GM18507 (cell line): ENCODE measurements at regions not wholly inside any gene's neighbourhood (a gene's known extent, or its start where the extent isn't known, plus 50 kb on each side); places are given as distances from the start of the nearest gene placed in this dataset.
A peak's percentile ranks its signal among the peaks of the same experiment; 100 is the strongest.

ENCODE experiments used
- DNase-seq: peaks from one replicate; pipeline ENCODE4 v3.0.0; 2011; ENCODE audit warnings: low read depth; ENCODE audit not compliant: insufficient read length; ENCODE audit errors: extremely low spot score
- FAIRE-seq: peaks from 2 replicates; lab custom pipeline; 2011; peaks lifted over from hg19 to GRCh38; lab: Jason Lieb, UNC

DNA sequence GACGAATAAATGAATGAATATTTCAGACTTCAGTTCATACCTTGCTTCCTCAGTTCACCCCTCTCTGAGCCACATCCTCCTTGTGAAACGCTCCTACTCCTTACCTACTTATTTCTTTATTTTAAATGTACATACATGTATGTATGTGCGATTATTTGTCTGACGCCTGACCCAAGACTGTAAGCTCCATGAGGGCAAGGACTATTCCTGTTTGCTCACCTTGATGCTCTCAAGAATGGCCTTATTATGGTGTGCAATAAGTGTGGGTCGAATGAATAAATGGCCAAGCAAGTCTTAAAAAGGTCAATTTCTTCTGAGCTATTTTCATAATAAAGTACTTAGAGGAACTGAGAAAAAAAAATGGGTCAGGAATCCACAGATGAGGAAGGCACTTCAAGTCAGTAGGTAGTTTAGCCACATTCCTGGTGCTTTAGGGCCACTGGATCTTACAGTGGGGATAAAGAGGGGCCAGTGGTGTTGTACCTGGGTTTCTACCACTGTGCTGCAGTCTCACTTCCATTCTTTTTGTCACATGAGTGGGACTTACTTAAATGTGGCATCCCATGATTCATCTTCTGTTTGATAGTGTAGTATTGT, 74.7 kb downstream of the SDC1 start:
- no peak for DNase-seq
- no peak for FAIRE-seq

DNA sequence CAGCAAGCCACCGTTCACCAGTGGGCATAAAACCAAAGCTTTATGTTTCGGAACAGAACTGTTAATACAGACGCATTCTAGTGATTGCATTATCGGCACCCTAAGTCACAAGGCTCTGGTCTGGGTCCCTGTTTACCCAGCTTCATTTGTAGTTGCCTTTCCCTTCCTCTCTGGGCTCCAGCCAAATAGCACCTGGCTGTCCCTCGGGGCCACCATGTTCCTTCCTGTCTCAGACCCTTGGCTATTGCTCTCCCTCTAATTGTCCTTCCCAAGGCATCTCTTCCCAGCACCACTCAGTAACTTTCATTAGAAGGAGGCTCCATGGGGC, 75.3 kb downstream of the SDC1 start:
- FAIRE-seq (no peak), DNase-seq (no peak)

DNA sequence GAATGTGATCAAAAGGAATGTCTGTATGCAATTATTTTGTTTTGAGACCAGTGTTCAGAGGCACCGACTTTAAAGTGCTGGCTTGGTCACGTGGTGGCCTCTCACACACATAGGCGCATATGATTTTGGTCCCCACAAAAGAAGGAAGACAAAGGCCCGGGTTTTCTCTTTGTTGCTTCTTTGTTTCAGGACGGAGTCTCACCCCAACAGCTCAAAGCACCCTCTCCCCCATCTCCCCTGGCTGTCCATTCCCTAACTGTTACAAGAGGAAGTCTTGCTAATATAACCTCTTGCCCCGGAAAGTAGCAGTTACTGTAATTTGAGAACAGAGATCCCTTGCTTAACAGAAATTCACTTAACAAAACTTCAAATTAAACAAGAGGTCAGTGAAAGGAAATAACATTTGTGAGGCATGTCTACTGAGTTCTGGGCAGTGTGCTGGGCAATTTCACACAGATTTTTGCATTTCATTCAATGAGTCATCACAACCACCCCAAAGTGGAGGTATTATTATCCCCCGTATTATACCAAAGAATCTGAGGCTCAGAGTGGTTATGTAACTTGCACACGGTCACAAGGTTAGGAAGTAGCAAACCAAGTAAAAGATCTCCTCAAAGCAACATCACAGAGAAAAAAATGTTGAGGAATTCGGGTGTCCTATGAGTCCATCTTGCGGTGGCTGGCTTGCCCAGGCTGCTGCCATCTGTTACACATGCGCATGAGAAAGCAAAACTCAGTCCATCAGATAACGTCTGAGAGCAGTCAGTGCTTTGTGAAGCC, 75.8 kb downstream of the SDC1 start:
- FAIRE-seq (no peak), DNase-seq (no peak)

DNA sequence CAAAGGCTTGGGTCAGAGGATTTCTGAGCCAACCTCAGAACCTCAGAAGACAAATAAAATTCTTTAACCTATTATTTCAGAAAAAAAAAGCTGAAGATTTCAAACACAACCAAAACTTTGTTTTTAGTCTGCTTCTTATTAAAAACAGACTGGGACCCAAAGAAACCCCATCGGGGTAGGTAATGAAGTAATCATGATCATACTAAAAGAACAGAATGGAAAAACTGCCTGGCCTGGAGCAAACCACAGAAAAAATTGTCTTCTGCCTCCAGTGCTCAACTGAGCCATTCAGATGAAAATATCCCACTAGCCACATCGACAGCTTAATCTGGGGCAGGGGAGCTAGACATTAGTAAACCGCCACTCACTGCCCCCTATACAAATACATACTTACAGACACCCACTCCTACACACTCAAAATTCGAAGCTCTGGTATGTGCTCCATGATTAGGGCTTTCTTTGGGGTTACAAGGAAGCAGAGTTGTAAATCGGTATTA, 76.5 kb downstream of the SDC1 start:
- no peak for DNase-seq
- FAIRE-seq = no peak

DNA sequence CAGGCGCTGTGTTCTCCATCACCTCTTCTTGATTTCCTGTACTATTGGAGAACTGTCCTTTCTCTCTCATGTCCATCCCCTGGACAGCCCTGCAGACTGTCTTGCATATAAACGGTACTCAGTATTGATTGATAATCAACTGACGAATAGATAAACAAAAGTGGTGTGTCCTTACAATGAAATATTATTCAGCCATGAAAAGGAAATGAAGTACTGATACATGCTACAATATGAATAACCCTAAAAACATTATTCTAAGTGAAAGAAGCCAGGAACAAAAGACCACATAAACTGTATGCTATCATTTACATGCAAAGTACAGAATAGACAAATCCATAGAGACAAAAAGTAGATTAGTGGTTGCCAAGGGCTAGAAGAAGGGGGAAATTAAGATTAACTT, 77.6 kb downstream of the SDC1 start:
- DNase-seq (no peak), FAIRE-seq (no peak)

DNA sequence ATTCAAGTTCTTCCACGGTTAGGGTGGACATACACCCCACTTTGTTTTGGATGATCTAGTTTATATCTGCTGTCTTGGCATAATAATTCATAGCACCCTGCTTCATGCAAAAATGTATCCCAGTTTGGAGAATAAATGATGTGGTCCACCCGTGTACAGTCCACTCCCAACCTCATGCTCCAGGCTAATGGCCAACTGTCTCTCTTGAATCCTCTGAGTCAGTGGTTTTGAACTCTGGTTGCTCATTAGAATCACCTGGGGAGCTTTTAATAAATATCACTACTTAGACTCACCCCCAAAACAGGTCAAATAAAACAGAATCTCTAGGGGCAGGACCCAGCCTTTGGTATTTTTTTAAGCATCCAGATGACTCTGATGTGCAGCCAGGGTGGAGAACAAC, 78.5 kb downstream of the SDC1 start:
- FAIRE-seq (no peak), DNase-seq (no peak)

DNA sequence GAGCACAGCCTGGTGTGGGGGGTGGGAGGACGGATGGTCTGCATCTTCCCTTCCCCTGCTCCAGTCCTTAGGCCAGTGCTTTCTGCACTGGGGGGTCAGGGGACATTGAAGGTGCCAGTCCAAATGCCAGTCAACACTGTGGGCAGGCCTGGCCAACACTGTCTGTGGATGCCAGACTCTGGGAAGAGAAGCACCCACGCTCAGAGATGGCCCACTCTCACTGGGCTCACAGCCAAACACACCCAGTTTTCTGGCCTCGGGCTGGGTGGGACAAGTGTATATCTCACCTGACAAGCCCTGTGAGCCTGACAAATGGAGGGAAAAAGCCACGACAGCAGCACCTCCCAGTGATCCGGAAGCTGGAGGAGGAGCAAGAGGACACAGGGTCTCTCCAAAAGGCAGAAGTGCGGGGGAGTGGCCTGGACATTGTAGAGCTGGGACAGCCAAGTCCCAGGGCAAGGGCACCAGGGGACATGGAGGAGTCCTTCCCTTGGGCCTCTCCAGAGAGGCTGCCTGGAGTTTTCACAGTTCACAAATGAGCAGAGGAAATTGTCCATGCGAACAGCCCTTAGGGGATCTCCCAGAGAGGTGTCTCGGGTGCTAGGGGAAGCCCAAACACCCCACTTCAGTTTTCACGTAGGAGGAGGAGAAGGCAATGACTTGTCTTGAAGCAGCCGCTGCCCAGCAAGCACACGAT, 79.3 kb downstream of the SDC1 start:
- FAIRE-seq (peak; percentile 73), DNase-seq (peak; percentile 37)

DNA sequence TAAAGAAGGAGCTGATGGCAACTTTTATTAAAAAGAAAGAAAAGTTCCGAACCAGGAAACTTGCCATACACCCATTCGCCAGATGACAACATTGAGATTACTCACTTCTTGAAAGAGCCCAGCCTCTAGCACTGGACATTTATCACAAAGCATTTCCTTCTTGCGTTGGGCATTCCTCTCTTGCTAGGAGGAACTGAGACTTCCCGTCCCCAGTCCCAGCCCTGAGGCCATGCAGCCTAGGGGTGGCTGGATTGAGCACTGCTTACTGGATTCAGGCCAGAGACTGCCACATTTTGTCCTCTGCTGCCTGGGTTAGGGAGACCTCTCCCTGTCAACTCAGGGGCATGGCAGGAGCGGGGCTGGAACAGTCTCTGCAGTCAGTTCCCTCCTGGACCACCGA, 80.1 kb downstream of the SDC1 start:
- FAIRE-seq (peak; percentile 58), DNase-seq (no peak)

DNA sequence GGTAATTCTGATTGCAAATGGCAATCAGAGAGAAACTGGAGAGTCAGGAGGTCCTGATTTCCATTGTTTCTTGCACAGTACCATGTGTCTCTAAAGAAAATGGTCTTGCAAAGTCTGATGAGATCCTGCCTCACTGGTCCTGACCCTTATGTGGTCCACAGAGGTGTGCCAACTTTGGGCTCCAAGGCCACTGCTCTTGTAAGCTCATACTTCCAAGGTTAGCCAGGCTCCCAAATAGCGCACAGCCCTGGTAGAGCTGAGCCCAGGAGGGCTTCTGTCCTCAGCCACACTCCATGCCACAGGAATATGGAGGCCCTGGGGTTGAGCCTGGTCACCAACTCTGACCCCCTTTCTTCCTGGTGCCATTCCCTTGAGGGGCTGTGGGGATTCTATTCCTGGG, 80.7 kb downstream of the SDC1 start:
- DNase-seq (no peak), FAIRE-seq (no peak)

DNA sequence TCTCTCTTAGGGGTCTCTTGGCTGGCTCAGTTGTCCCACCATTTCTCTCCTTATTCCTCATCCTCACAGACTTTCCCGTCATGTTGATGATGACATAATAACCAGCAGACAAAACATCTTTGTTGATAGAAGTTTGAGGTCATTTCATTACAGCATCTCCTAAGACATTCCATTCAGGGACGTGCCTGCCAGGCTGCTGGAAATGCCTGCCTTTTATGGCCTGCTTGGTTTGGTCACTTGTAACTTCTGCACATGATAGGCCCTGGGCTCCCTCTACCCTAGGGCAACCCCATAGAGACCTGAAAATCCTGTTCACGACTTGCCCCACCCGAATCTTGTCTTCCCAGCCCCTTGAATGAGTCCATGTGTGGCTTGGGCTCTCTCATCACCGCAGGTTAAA, 81.7 kb downstream of the SDC1 start:
- DNase-seq (no peak), FAIRE-seq (no peak)

DNA sequence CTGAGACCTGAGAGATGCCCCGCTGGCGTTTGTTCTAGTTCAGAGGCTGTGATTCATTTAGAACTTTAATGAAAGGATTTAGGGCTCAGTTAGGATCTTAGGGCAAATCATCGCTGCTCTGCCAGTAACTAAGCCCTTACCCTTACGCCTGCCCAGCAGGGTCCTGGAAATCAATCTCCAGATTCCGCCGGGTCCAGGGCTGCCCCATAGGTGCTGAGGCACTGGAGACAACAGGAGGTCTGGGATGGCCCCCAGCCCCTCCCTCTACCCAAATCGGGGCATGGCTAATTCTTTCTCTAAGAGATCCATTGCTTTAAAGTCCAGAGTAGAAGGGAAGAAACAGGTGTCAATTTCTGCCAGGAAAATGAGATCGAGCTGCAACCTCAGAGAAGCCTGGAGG, 83.1 kb downstream of the SDC1 start:
- DNase-seq = no peak
- FAIRE-seq = no peak

DNA sequence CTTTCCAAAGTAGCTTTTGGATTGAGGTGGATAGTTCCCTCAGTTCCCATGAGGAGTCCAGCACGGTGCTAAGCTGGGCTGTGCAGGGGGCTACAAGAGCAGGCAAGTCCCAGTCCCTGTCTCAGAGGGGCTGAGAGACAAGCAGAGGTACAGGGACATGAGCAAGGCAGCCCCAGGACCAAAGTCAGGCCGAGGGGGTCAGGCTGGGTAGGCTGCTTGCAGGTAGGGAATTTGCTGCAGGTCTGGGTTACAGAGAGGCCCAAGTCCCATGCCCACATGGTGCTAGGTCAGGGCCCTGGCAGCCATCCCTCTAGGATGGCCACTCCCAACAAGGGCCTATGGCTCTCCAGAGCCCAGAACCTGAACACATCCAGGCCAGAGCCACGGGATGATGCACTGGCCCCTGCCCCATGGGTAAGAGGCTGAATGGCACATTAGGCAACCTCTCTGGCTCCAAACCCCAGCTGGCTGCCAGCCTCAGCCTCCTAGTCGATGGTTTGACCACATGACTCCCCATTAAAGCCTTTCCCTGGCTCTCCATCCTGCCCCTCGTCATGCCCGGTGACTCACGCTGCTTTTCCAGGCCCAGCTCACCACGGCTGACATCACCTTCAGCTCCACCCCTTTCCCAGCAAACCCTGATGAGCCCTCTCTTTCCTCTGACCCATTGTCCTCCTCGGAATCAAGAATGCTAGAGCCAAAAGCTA, 83.7 kb downstream of the SDC1 start:
- DNase-seq = no peak
- no peak for FAIRE-seq

DNA sequence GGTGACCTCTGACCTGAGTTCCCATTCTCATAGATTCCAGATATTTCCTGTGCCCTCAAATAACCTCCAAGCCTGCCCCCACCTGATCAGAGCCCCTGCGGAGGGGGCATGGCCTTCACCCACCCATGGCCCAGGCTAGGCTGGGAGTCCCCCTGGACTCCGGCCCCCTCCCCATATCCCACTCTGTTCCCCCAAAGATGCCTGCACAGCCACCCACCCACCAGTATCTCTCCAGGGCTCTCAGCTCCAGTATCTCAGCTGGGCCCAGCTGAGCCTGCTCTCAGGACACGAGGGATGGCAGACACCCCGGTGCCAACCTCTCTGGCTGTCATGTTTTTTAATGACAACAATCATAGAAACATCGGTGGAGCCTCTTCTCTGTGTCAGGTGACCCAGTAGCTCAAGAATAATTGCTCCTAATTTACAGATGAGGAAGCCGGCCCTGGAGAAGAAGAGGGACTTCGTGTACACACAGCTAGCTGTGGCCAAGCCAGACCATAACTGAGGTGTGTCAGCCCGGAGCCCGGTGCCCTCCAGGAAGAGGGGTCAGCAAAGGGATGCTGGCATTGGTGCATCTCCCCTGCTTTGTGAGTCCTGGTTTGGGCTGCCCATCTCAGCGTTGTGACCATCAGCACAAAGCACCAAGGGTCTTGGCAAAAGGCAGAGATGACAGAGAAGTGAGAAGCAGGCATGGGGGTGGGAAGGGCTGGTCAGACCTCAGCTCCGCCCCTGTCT, 84.4 kb downstream of the SDC1 start:
- no peak for FAIRE-seq
- no peak for DNase-seq

DNA sequence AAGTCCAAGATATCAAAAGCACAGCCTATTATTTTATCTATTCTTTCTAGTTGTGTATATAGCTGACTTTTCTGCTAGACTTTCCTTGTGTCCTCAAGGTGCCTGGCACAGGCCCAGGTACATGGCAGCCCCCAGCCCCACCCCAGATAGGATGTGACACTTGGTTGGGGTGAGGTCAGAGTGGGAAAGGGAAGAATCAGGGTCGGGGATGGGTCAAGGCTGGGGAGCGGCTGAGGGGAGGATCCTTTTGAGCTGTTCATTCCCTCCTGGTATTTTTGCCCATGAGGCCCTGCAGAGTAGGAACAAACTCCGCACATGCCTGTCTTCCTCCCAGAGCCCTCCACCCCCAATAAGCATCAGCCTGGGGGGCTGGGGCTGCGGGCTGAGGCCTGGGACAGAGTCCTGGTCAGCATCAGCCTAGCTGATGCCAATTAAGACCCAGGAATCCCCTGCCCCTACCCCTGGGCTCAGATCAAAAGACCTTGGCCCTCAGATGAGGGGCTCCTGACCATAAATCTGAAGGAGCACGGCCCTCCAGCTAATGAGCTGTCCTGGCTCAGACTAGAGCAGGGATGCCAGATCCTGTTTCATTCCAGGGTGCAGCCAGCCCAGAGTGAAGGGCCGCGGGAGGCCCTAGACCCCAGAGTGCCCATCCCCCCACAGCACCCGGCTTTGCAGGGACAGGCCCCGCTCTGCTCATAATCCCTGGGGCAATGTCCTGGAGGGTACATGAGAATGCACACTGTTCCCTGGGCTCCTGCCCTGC, 85.3 kb downstream of the SDC1 start:
- no peak for FAIRE-seq
- no peak for DNase-seq

DNA sequence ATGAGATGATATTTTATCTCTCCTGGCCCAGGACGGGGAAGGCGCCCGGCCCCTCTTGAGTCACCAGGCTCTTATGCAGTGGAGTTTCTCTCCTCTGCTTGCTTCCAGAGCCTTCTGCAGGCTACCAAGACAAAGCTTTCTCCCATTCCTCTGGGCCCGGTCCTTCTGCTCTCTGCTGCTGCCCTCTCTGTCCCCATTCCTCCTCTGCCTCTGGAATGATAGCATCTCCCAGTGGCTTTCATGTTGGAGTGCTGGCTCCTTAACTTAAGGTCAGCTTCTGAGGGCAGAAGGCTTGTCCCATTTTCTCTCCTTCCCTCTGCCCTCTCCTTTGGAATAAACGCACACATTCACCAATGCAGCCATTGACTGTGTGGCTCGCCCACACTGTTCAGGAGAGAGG, 86.2 kb downstream of the SDC1 start:
- DNase-seq = no peak
- no peak for FAIRE-seq

DNA sequence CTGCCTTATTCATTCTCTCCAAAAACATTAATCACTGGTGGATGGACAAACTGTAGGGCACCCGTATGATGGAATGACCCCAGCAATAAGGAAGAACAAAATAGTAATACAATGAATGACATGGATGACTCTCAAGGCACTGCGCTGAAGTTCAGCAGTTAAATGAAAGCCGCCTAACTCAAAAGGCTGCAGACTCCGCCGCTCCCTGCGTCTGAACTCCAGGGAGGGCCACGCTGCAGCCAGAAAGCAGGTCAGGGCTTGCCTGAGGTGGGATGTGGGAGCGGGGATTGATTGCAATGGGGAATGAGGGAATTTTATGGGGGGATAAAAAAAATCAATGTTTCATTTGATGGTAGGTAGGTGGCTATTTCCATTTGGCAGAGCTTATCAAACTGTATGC, 86.5 kb upstream of the LAPTM4A start:
- FAIRE-seq = no peak
- no peak for DNase-seq

DNA sequence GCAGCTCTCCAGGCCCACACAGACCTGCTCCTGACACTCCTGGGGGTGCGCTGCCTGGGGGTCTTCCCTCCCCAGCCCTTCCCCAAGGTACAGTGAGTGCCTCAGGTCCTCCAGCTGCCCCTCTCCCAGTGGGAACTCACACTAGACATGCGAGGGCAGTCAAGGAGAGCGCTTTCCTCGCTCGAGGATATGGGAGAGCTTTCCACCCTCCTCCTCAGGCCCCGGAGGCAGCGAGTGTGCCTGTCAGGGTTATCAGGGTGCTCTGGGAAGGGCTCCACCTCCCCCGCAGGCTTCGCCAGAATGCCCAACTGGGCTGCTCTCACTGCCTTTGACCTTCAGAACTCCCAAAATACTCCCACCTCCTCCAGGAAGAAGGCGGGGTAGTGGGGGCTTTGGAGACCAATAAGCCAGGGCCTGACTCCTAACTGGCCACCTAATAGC, 85.7 kb upstream of the LAPTM4A start:
- DNase-seq (no peak), FAIRE-seq (no peak)

DNA sequence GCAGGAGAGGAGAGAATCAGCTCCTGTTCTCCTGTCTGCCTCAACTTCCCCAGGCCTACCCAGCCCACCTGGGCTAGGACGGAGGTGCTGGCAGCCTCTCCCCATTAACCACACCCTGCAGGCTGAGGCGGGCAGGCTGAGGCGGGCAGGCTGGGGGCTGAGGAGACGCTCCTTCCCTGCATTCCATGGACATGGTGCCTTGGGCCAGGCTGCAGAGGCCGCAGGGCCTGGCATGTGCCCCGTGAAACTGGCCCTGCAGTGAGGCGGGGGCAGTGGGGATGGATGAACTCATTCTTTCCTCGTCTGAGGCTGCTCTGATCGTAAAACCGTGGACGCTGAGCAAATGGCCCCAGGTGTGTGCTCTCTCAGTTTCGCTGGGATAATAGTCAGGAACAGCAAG, 84.7 kb upstream of the LAPTM4A start:
- FAIRE-seq (no peak), DNase-seq (no peak)

DNA sequence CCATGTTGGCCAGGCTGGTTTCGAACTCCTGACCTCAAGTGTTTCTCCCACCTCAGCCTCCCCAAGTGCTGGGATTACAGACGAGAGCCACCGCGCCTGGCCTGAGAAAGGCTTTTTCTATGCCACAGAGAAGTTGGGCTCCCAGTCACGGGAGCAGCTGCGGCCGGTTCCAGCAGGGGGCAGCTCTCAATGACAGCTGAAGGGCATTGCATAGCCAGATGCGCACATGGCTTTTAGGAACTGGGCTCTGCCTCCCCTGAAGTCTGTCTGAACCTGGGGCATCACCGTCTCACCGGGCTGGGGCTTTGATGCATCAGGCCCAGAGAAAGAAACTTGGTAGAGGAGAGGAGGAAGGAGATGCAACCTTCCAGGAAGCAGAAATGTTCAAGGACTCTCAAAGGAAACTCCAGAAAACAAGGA, 84.2 kb upstream of the LAPTM4A start:
- DNase-seq (peak; percentile 57), FAIRE-seq (peak; percentile 69)
